ENCODE measurements at regions not wholly inside any gene's neighbourhood (a gene's known extent, or its start where the extent isn't known, plus 50 kb on each side); places are given as distances from the start of the nearest gene placed in this dataset.

- ATAC-seq (no peak), FAIRE-seq (no peak), DNase-seq (ENCODE audit: low read depth, low spot score) (no peak)
- TF ChIP-seq KLF5 (IDR thresholded peaks at IDR 0.05; ENCODE audit: partially characterized antibody) (no peak), MEF2A (IDR thresholded peaks at IDR 0.05; ENCODE audit: insufficient read depth, low read depth, low read length) (no peak)
- Histone ChIP-seq H3K36me3 (ENCODE audit: control insufficient read depth in 2 of 2, insufficient read depth in 2 of 2, low read length in 1 of 2) (no peaks in the 10 kb centered on the region), H3K9ac (ENCODE audit: control insufficient read depth, insufficient read depth, low read length) (no peak overlapping the region), H3K9me3 (replicated peaks; ENCODE audit: control insufficient read depth, insufficient read depth, low read length) (no peaks in the 10 kb centered on the region), H3K4me1 (ENCODE audit: control insufficient read depth, insufficient read depth, low read length) (no peaks in the 10 kb centered on the region), H4K20me1 (ENCODE audit: control insufficient read depth, insufficient read depth) (no peaks in the 10 kb centered on the region), H3K27me3 (replicated peaks in 1 of 2; ENCODE audit: control insufficient read depth in 2 of 2, insufficient read depth in 2 of 2, low read length in 1 of 2) (no peaks in the 10 kb centered on the region), H3K4me3 (no peak overlapping the region), H3K4me2 (ENCODE audit: control insufficient read depth, insufficient read depth) (no peak overlapping the region), H3K27ac (ENCODE audit: control insufficient read depth, insufficient read depth) (no peak overlapping the region), H2AFZ (ENCODE audit: control insufficient read depth, low read depth, low read length) (no peak overlapping the region), H3K79me2 (ENCODE audit: control insufficient read depth, insufficient read depth, low read length) (no peaks in the 10 kb centered on the region)
- in situ Hi-C loops (cut with MboI), result no loop called here
- no TSS peak for BruUV-seq (replicated peaks)
- ChIA-PET RAD21 (ENCODE audit: unreplicated experiment) (no interaction called here), SMC1A (ENCODE audit: uncharacterized antibody, unreplicated experiment) (no interaction called here), POLR2A (no interaction called here), CTCF (no interaction called here)
- intact Hi-C loops (cut with micrococcal nuclease; ENCODE audit: unreplicated experiment), result no loop called here
Observed at GRCh38 chr6:66854014-66854413, 1147.0 kb upstream of the EYS start.

- 3% methylated on average over 3 of the region's 3 CpGs for WGBS (ENCODE audit: insufficient coverage, insufficient replicate concordance, low lambda C conversion rate, missing lambda C conversion rate)
- Histone ChIP-seq H3K4me2 (ENCODE audit: control insufficient read depth, insufficient read depth) (no peak overlapping the region), H3K79me2 (ENCODE audit: control insufficient read depth, insufficient read depth, low read length) (no peaks in the 10 kb centered on the region), H3K27me3 (replicated peaks in 1 of 2; ENCODE audit: control insufficient read depth in 2 of 2, insufficient read depth in 2 of 2, low read length in 1 of 2) (no peaks in the 10 kb centered on the region), H3K9ac (ENCODE audit: control insufficient read depth, insufficient read depth, low read length) (no peak overlapping the region), H2AFZ (ENCODE audit: control insufficient read depth, low read depth, low read length) (no peak overlapping the region), H3K4me3 (no peak overlapping the region), H3K36me3 (ENCODE audit: control insufficient read depth in 2 of 2, insufficient read depth in 2 of 2, low read length in 1 of 2) (no peaks in the 10 kb centered on the region), H3K4me1 (ENCODE audit: control insufficient read depth, insufficient read depth, low read length) (no peaks in the 10 kb centered on the region), H3K9me3 (replicated peaks; ENCODE audit: control insufficient read depth, insufficient read depth, low read length) (no peaks in the 10 kb centered on the region), H4K20me1 (ENCODE audit: control insufficient read depth, insufficient read depth) (no peaks in the 10 kb centered on the region), H3K27ac (ENCODE audit: control insufficient read depth, insufficient read depth) (no peak overlapping the region)
- SMC1A ChIA-PET (ENCODE audit: uncharacterized antibody, unreplicated experiment), result no interaction called here
- CTCF ChIA-PET, result no interaction called here
- ATAC-seq, result no peak
- TF ChIP-seq SMC3 (IDR thresholded peaks at IDR 0.05; ENCODE audit: borderline replicate concordance, low read length) (no peak), GATAD2B (conservative IDR thresholded peaks at IDR 0.05; ENCODE audit: low read depth) (no peak), HCFC1 (IDR thresholded peaks at IDR 0.05; ENCODE audit: low read length) (no peak), JUND (IDR thresholded peaks at IDR 0.05; ENCODE audit: low read depth, low read length) (no peak), ATF7 (IDR thresholded peaks at IDR 0.05; ENCODE audit: low read depth) (no peak), MTA3 (IDR thresholded peaks at IDR 0.05; ENCODE audit: borderline replicate concordance, low read length) (no peak), RUNX3 (IDR thresholded peaks at IDR 0.05; ENCODE audit: low read length) (no peak), CBX3 (IDR thresholded peaks at IDR 0.05; ENCODE audit: borderline replicate concordance, low read depth) (no peak), ZNF592 (IDR thresholded peaks at IDR 0.05) (no peak), ZNF687 (IDR thresholded peaks at IDR 0.05) (no peak), BMI1 (IDR thresholded peaks at IDR 0.05; ENCODE audit: borderline replicate concordance) (no peak)
- POLR2A ChIA-PET, result no interaction called here
- intact Hi-C loops (cut with micrococcal nuclease; ENCODE audit: unreplicated experiment), result no loop called here
- no TSS peak for BruUV-seq (replicated peaks)
- RAD21 ChIA-PET (ENCODE audit: unreplicated experiment), result no interaction called here
- DNase-seq (ENCODE audit: low read depth, low spot score), result no peak
- FAIRE-seq, result no peak
- in situ Hi-C loops (cut with MboI), result no loop called here
Observed at GRCh38 chr6:66851930-66852329, 1144.9 kb upstream of the EYS start.
